CD4-positive, alpha-beta T cell treated with Interleukin-17A for 4 hours (primary cell): ENCODE measurements at regions not wholly inside any gene's neighbourhood (a gene's known extent, or its start where the extent isn't known, plus 50 kb on each side); places are given as distances from the start of the nearest gene placed in this dataset.
"Not testable (repeated sequence)": the region's sequence is repeated elsewhere in the genome, so short reads cannot be mapped to it uniquely, and the experiment has no call there.

ENCODE experiments used
- DNase-seq: peaks from one replicate; pipeline ENCODE4 v3.0.0-alpha.2; 2020; ENCODE audit warnings: mixed read lengths

DNA sequence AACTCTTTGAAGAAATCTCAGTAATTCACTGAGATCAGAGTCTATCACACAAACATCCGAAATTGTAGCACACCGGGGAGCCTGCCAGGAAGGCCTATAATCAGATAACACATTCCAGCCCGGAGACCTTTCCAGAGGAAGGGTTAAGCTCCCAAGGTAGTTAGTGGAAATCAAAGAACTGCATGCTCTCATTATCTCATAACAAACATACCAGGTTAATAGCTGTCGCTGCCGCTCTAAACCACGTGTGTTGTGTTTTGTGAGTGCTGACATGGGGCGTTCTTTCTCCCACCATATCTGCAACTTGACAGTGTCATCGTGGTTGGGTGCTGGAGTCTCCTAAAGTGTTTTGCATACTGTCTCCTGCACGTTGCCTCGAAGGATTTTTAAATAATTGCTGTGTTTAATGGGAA is 120.7 kb upstream of the CARD11 start:
- DNase-seq: no peak

DNA sequence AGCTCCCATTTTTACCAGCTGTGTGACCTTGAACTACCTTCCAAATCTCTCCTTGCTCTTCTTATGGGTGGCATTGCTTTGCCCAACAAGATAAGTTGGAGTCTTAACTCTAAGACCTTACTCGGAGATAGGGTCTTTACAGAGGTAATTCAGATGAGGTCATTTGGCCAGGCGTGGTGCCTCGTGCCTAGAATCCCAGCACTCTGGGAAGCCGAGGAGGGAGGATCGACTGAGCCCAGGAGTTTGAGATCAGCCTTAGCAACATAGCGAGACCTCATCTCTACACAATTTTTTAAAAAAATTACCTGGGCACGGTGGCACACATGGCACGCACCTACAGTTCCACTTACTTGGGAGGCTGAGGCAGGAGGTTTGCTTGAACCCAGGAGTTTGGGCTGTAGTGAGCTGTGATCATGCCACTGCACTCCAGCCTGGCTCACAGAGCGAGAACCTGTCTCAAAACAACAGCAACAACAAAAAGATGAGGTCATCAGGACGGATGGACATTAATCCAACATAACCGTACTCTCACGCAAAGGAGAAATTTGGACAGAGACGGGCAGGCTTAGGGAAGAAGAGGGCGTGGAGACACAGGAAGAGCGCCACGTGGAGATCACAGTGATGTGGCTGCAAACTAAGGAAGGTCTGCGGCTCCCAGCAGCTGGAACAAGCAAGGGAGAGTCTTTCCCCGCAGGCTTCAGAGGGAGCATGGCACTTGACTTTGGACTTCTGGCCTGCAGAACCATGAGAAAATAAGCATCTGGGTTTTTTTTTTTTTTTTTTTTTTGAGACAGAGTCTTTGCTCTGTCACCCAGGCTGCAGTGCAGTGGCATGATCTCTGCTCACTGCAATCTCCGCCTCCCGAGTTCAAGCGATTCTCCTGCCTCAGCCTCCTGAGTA is 122.3 kb upstream of the CARD11 start:
- no peak for DNase-seq

DNA sequence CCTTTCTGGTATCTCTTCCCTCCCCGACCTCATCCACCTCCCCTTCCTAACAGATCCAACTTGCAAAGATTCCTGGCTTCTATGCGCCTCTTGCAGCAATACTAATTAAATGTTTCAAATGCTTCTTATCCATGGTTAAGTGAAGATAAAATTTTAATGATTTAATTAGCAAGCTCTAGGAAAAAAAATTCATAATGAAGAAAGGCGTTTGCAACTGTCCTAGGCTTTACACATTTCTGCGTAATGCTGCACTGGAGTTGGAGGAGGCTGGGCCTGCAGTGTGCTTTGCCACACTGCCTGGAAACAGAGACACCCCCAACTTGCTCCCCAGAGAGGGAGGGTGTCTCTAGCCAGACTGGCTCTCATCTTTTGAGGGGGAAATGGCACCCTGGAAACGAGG is 123.9 kb upstream of the CARD11 start:
- DNase-seq: no peak

DNA sequence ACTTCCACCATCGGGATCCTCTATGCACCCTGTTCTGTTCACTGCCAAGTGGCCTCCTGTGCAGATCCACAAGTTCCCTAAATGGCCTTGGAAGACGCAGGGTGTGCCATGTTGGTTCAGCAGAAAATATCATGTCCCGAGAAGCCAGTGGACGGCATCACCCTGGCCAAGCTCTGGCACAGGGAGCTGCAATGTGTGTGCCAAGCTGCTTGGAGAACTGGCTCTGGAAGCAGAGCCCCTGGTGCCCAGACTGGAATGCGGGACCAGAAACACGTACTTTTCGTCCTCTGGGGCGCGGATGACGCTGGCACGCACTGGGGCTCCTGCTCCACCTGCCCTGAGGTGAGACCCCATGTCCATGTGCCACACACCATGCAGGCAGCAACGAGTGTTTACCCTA is 124.7 kb upstream of the CARD11 start:
- DNase-seq: no peak

DNA sequence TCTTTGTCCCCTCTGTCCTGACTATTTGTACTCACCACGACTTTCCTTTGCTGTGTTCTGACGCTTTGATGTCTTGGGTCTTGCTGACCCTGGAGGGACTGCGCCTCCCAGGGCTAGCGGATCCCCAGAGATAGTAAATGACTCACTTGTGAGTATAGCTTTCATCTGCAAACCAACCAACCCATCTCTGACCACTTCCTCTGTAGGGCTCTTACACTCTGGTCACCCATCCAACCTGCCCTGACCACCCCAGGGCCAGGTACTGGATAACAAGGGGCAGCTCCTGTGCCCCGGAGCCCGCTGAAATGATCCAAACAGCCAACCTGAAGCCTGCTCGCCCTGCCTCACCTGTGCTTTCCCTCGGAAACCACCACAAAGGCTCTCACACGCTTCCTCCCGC is 125.2 kb upstream of the CARD11 start:
- no peak for DNase-seq

DNA sequence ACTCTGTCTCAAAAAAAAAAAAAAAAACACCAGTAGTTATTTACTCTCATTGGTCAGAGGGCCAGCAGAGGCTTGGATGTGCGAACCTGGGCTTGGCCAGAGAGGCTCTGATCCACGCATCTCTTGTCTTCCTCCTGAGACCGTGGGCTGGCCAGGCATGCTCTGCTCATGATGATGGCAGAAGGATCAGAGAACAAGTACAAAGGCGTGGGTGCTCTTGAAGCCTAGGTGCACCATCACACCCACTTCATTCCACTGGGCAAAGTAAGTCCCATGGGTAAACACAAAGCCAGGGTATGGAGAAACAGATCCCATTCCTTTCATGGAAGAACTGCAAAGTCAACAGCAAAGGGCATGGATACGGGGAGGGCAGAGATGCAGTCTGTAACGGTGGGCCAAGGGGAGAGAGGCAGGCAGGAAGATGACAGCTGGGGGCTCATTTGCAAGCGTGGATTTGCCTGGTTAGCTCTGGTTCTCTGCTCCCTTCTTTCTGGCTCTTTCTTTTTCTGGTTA is 128.2 kb upstream of the SDK1 start:
- no peak for DNase-seq

DNA sequence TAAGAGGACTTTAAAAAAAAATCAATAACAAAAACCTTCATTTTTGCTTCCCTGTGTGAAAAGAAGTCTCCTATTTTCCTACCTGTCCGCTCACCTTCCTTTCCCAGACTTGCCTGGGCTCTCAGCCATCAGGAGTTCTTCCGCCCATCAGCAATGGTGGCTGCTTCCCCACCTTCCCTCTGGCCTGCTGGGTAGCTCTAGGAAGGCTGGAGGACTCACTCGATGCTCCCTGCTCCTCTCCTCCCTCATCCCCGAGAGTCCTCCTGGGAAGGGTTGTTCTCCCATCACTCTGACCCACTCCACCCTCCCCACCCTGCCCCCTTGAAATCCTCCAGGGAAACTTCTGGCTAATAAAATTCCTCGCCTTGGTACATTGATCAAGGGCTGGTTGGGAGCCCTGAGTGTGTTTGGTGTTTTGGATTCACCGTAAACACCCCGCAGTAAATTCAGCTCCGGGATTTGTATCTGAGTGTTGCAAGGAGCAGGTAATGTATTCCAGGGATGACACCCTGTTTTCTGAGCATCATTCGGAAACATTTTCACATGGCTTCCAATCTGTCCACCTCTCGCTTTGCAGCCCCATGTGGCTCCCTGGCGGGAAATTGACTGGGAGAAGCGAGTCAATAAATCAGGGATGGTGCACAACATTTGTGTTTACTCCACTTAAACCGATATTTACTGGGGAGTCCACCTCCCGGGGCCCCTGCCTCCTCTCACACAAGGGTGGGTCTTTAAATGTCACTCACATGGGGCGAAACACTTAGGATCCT is 126.4 kb upstream of the SDK1 start:
- DNase-seq: no peak

DNA sequence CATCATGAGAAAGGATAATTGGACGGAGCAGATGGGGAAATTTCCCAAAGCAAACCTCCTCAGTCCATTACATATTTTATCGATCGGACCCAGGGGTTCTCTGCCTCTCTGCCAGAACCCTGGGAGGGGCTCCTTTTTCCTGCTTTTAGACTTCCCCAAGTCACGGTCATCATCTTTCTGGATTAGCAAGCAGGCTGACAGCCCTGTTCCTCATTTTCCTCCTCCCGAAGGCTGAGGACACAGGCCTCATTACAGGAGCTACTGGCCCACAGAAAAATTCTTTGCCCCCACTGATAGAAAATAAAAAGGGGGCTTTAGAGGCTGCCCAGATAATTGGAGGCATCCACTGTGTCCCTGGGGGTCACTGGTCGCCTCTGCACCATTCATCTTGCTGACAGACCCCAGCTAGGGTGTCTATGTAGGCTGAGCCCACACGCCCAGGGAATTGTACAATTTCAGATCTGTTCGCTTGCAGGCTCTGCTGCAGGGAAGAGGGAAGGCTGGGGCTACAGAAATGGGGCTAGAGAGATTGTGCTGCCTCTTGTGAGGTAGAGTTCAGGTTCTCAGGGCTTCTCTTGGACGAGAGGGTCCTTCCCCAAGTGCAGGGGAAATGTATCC is 125.7 kb upstream of the SDK1 start:
- DNase-seq: no peak

DNA sequence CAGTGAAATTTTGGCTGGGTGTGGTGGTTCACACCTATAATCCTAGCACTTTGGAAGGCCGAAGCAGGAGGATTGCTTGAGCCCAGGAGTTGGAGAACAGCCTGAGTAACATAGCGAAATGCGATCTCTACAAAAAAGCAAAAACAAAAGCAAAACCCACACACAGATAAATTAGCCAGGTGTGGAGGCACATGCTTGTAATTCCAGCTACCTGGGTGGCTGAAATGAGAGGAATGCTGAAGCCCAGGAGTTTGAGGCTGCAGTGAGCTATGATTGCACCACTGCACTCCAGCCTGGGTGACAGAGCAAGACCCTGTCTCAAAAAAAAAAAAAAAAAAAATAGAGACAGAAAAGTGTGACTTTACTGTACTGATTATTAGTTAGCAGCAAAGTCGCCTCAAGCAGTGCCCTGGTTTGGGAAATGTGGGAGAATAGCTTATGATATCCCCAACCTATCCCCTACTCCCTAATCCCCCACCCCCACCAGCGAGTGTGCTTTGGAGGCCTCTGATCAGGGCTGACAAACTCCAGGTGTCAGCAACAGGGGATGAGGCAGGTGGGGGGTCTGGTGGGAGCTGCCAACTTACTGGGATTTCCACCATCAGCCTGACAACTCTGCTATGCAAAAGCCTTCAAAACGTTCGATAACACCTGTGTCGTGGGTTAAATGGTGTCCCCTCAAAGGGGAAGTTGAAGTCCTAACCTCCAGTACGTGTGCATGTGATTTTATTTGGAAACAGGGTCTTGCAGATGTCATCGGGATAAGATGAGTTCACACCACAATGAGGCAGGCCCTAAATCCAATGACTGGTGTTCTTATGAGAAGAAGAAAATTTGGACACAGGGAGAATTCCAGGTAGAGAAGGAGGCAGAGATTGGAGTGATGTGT is 124.7 kb upstream of the SDK1 start:
- no peak for DNase-seq

DNA sequence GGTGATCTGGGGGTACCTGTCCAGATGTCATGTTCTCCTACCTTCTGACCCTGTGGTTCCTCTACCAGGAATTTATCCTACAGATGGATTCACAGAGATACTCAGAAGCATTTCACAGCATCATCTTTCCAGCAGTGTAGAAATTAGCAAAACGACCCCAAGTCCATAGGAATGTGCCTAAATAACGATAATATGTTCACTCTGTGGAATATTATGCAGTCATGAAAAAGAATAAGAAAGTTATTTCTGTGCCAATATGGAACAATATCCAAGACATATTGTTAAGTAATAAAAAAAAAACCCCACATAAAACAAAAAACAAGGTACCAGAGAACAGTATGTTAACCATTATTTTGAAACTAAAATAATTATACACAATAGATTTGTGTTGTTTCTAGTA is 123.8 kb upstream of the SDK1 start:
- no peak for DNase-seq

DNA sequence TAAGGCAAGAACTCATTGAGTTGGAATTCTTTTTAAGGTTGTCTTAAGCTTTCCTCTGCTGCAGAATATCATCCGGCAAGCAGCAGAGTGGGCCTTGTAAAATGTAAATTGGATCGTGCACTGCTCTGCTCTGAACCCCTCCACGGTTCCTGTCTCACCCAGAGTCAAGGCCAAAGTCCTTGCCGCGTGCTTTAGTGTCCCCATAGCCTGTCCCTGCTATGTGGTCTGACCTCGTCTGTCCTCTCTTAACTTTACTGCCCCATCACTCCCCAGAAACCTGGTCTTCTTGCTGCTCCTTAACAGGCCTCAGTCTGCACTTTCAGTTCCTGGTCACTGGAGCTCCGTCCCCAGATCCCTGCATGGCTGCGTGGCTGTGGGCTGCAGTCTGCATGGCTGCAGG is 121.6 kb upstream of the SDK1 start:
- no peak for DNase-seq

DNA sequence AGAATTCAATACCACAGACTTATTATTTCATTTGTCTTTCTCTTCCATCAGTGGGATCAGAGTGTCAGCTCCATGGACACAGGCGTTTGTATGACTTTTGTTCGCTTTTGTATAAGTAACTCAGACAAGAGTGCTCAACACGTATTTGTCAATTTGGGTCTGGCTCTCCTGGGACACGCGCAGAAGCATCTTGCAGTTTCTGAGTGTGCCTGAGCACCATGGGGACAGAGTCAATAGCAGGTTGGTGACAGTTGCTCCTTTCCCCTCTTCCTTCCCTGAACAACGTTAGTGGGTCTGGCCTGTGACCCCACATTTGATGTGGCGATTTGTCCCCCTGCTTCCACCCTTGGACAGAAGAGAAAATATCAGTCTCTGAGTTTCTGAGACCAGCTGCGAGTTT is 120.4 kb upstream of the SDK1 start:
- no peak for DNase-seq

DNA sequence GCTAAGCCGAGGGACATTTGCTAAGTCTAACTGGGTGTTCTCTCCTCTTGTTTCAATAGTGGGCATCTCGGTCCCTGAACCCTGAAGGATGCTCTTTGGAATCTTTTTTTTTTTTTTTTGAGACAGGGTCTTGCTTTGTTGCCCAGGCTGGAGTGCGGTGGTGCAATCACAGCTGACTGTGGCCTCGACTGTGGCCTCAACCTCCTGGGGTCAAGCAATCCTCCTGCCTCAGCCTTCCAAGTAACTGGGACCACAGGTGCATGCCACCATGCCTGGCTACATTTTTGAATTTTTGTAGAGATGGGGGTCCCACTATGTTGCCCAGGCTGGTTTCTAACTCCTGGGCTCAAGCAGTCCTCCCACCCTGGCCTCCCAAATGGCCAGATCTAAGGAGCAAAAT is 119.0 kb upstream of the SDK1 start:
- DNase-seq: not testable (repeated sequence)

DNA sequence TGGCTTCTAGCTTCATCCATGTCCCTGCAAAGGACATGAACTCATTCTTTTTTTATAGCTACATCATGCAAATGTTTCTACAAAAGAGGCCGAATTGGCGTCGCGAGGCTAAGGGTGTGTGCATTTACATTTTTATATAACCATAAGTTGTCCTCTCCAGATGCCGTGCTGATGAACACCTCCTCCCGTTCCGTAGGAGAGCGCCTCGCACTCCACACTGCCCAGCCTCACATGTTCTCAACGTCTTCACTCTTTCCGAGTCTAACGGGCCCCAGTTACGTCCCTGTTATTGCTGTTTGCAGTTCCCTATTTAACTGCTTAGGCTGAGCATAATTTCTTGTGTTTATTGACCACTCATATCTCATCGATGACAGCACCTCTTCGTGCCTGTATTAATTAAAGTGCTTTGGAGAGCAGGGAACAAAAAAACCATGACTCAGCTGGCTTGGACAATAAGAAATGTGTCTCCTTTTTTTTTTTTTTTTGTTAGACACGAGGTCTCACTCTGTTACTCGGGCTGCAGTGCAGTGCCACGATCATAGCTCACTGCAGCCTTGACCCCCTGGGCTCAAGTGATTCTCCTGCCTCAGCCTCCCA is 113.5 kb upstream of the SDK1 start:
- DNase-seq: no peak

DNA sequence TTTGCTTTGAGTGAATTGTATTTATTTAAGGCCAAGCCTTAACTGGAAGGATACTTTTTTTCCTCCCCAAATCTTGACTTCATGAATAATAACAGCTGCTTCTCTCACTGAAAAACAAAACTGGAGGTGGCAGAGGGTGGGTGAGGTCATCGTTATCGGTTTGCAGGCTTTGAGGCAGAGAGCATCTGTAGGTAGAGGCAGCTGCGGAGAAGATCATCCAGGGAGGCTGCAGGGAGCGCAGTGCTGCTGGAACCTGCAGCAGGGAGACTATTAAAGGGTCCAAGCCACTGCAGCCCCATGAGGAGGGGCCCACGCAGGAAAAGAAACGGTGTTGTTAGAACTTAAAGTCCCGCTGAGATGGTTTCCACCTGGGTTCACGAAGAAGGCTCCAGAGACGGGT is 112.1 kb upstream of the SDK1 start:
- DNase-seq: no peak

DNA sequence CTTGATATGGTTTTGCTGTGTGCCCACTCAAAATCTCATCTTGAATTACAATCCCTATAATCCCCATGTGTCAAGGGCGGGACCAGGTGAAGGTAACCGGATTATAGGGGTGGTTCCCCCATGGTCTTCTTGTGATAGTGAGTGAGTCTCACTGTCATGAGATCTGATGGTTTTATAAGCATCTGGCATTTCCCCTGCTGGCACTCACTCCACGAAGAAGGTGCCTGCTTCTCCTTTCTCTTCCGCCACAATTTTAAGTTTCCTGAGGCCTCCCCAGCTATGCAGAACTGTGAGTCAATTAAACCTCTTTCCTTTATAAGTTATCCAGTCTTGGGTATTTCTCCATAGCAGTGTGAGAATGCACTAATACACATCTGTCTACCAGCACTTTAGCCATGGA is 109.5 kb upstream of the SDK1 start:
- DNase-seq: no peak

DNA sequence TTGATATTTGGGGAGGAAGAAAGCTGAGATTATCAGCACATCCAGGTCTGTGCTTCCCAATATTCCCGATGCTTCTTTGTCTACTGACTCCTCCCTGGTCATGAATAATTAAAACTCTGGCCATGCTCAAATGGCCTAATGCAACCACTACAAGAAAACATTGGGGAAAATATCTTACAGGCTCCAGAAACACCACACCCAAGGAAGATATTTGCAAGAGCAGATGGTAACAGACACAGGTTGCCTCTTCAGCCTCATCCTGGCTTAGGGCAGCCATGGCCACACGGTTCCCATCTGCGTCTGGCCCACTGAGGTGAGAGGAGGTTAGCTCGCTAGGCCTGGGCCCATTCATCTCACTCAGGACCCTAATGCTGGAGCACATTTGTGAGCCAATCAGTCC is 108.4 kb upstream of the SDK1 start:
- DNase-seq: no peak

DNA sequence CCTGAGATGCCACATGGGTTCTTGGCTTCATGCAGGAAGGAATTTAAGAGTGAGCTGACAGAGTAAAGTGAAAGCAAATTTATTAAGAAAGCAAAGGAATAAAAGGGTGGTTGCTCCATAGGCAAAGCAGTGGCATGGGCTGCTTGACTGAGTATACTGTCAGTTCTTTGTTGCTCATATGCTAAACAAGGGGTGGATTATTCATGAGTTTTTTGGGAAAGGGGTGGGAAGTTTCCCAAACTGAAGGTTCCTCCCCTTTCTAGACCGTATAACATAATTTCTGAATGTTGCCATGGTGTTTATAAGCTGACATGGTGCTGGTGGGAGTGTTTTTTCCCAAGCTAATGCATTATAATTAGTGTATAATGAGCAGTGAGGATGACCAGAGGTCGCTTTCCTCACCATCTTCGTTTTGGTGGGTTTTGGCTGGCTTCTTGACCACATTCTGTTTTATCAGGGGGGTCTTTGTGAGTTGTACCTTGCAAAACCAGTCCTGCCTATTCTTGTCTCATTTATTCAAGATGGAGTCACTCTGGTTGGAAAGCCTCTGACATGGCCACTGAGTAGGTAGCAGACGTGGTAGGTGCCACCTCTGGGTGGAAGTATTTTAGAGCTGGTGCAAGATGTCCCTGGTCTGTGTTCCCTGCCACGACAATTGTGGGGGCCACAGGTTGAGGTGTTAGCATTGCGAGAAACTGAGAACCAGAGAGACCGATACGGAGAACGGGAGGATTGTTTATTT is 107.5 kb upstream of the SDK1 start:
- DNase-seq: no peak

DNA sequence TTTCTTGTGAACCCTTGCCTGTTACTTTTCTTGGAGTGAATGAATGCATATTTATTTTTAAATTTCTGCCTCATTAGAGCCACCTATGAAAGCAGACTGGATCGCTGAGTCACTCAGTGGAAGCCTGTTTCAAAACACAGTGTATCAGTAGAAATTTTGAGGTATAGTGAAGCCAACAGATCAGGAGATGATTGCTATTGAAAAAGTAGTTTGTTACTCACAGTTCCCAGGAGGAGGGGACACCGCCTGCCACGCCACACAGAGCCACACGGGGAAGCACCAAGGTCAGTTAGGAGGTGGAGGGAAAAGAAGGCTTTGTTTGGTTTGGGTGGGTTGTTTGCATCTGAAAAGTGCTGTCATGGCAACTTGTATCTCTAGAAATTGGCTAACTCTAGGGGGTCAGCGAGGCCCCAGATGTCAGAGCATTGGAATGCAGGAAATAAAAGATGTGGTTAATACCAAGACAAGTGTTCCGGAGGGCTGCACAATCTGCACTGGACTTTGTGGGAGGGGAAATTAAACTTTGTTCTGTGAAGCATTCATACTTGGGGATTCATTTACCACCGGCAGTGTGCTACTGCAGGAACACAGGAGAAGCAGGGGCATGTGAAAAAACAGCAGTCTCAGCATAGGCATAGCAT is 106.4 kb upstream of the SDK1 start:
- no peak for DNase-seq

DNA sequence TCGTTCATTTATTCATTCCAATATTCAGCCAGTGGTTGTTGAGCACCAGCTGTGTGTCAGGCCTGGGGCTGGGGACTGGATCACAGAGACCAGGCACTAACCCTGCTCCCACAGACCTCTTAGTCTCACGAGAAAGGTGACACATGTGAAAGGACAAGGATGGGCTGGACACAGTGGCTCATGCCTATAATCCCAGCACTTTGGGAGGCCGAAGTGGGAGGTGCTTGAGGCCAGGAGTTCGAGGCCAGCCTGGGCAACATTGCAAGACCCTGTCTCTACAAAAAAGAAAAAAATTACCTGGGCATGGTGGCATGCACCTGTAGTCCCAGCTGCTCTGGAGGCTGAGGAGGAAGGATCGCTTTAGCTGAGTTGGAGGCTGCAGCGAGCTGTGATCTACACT is 105.9 kb upstream of the SDK1 start:
- DNase-seq: no peak
